ENCODE measurements at regions not wholly inside any gene's neighbourhood (a gene's known extent, or its start where the extent isn't known, plus 50 kb on each side); places are given as distances from the start of the nearest gene placed in this dataset.

- no peak overlapping the region for H3K27ac Mint-ChIP-seq (ENCODE audit: unreplicated experiment)
- TF ChIP-seq CTCF (IDR thresholded peaks at IDR 0.05; ENCODE audit: insufficient read depth in 1 of 2, low read depth in 1 of 2, low read length in 1 of 2, severe bottlenecking in 1 of 2, unreplicated experiment in 1 of 2), result no peak
- H3K27me3 Mint-ChIP-seq (ENCODE audit: insufficient read depth, unreplicated experiment), result peaks cover 3% of the 10 kb centered on the region
- no TSS peak for BruUV-seq (replicated peaks)
- Histone ChIP-seq H3K27me3 (replicated peaks; ENCODE audit: control insufficient read depth, insufficient read depth, low read length) (no peaks in the 10 kb centered on the region), H3K9me3 (no peaks in the 10 kb centered on the region), H3K36me3 (ENCODE audit: control insufficient read depth, insufficient read depth, low read length) (no peaks in the 10 kb centered on the region), H3K4me3 (ENCODE audit: low read depth, low read length) (no peak overlapping the region), H3K4me1 (no peaks in the 10 kb centered on the region)
- H3K9me3 Mint-ChIP-seq (ENCODE audit: unreplicated experiment), result no peaks in the 10 kb centered on the region
- H3K4me3 Mint-ChIP-seq (ENCODE audit: unreplicated experiment), result no peak overlapping the region
- intact Hi-C loops (cut with micrococcal nuclease; ENCODE audit: unreplicated experiment), result no loop called here
- H3K36me3 Mint-ChIP-seq (ENCODE audit: insufficient read depth, unreplicated experiment), result no peaks in the 10 kb centered on the region
- ChIA-PET POLR2A (no interaction called here), CTCF (no interaction called here)
- H3K4me1 Mint-ChIP-seq (ENCODE audit: low read depth, unreplicated experiment), result no peaks in the 10 kb centered on the region
- DNase-seq, result no peak
Observed at GRCh38 chr1:99083338-99083737, 78.7 kb upstream of the PLPPR5 start.

- Histone ChIP-seq H3K4me3 (ENCODE audit: low read depth, low read length) (no peak overlapping the region), H3K36me3 (ENCODE audit: control insufficient read depth, insufficient read depth, low read length) (no peaks in the 10 kb centered on the region), H3K4me1 (no peaks in the 10 kb centered on the region), H3K9me3 (no peaks in the 10 kb centered on the region), H3K27me3 (replicated peaks; ENCODE audit: control insufficient read depth, insufficient read depth, low read length) (no peaks in the 10 kb centered on the region)
- Mint-ChIP-seq H3K36me3 (ENCODE audit: insufficient read depth, unreplicated experiment) (no peaks in the 10 kb centered on the region), H3K9me3 (ENCODE audit: unreplicated experiment) (no peaks in the 10 kb centered on the region), H3K4me3 (ENCODE audit: unreplicated experiment) (no peak overlapping the region), H3K4me1 (ENCODE audit: low read depth, unreplicated experiment) (no peaks in the 10 kb centered on the region), H3K27me3 (ENCODE audit: insufficient read depth, unreplicated experiment) (peaks cover 3% of the 10 kb centered on the region), H3K27ac (ENCODE audit: unreplicated experiment) (no peak overlapping the region)
- CTCF ChIA-PET, result no interaction called here
- BruUV-seq (replicated peaks), result no TSS peak
- POLR2A ChIA-PET, result no interaction called here
- no peak for TF ChIP-seq CTCF (IDR thresholded peaks at IDR 0.05; ENCODE audit: insufficient read depth in 1 of 2, low read depth in 1 of 2, low read length in 1 of 2, severe bottlenecking in 1 of 2, unreplicated experiment in 1 of 2)
- intact Hi-C loops (cut with micrococcal nuclease; ENCODE audit: unreplicated experiment), result no loop called here
- DNase-seq, result no peak
Observed at GRCh38 chr1:99084562-99084961, 79.9 kb upstream of the PLPPR5 start.

GRCh38 chr1:99086057-99086456 lies 81.4 kb upstream of the PLPPR5 start:
- no peaks in the 10 kb centered on the region for H3K27me3 ChIP-seq (replicated peaks; ENCODE audit: control insufficient read depth, insufficient read depth, low read length)
- no TSS peak for BruUV-seq (replicated peaks)
- Mint-ChIP-seq H3K4me3 (ENCODE audit: unreplicated experiment) (no peak overlapping the region), H3K36me3 (ENCODE audit: insufficient read depth, unreplicated experiment) (no peaks in the 10 kb centered on the region), H3K4me1 (ENCODE audit: low read depth, unreplicated experiment) (no peaks in the 10 kb centered on the region), H3K27ac (ENCODE audit: unreplicated experiment) (no peak overlapping the region), H3K27me3 (ENCODE audit: insufficient read depth, unreplicated experiment) (peaks cover 3% of the 10 kb centered on the region), H3K9me3 (ENCODE audit: unreplicated experiment) (no peaks in the 10 kb centered on the region)
- CTCF ChIA-PET, result no interaction called here
- H3K36me3 ChIP-seq (ENCODE audit: control insufficient read depth, insufficient read depth, low read length), result no peaks in the 10 kb centered on the region
- no peaks in the 10 kb centered on the region for H3K9me3 ChIP-seq
- POLR2A ChIA-PET, result no interaction called here
- no peak for TF ChIP-seq CTCF (IDR thresholded peaks at IDR 0.05; ENCODE audit: insufficient read depth in 1 of 2, low read depth in 1 of 2, low read length in 1 of 2, severe bottlenecking in 1 of 2, unreplicated experiment in 1 of 2)
- H3K4me1 ChIP-seq, result no peaks in the 10 kb centered on the region
- intact Hi-C loops (cut with micrococcal nuclease; ENCODE audit: unreplicated experiment), result no loop called here
- H3K4me3 ChIP-seq (ENCODE audit: low read depth, low read length), result no peak overlapping the region
- DNase-seq, result no peak

Data from Caco-2 (cell line).